ENCODE measurements at regions not wholly inside any gene's neighbourhood (a gene's known extent, or its start where the extent isn't known, plus 50 kb on each side); places are given as distances from the start of the nearest gene placed in this dataset.

- DNase-seq = no peak
Observed at GRCh38 chr13:53890696-53891095, 862.1 kb downstream of the OLFM4 start.

- no peak for DNase-seq
Observed at GRCh38 chr13:53901593-53901992, 873.0 kb downstream of the OLFM4 start.

GRCh38 chr13:53907891-53908290 is 879.3 kb downstream of the OLFM4 start:
- no peak for DNase-seq

- no peak for DNase-seq
Observed at GRCh38 chr13:53920916-53921315, 892.3 kb downstream of the OLFM4 start.

- DNase-seq = no peak
Observed at GRCh38 chr13:53921473-53921872, 892.9 kb downstream of the OLFM4 start.

GRCh38 chr13:53941588-53942190 is 913.1 kb downstream of the OLFM4 start:
- DNase-seq = no peak

- DNase-seq = no peak
Observed at GRCh38 chr13:53946500-53946899, 917.9 kb downstream of the OLFM4 start.

- no peak for DNase-seq
Observed at GRCh38 chr13:53953183-53953582, 924.6 kb downstream of the OLFM4 start.
